ENCODE measurements at regions not wholly inside any gene's neighbourhood (a gene's known extent, or its start where the extent isn't known, plus 50 kb on each side); places are given as distances from the start of the nearest gene placed in this dataset.
"Not testable (repeated sequence)": the region's sequence is repeated elsewhere in the genome, so short reads cannot be mapped to it uniquely, and the experiment has no call there.

DNA sequence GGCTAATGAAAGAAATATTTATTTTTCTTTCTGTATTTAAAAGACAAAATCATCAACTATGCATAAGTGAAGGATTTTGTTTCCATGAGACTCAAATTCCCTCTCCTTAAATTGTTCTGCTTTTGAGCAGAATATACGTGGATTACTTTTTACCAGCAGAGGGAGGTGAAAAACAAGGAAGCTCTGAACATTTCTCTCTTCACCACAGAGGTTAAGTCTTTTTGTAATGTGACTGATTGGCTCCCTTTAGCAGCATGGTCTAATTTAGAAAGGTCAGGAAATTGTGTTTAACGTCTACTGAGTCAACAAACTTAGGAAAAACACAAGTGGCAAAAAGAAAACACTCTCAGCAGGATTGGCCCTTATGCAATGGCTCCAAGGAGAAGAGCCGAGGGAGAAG is 55.1 kb upstream of the F9 start:
- intact Hi-C loops (cut with DNase I) = no loop called here
- H3K4me3 ChIP-seq = no peak overlapping the region
- H3K27me3 ChIP-seq = no peaks in the 10 kb centered on the region

DNA sequence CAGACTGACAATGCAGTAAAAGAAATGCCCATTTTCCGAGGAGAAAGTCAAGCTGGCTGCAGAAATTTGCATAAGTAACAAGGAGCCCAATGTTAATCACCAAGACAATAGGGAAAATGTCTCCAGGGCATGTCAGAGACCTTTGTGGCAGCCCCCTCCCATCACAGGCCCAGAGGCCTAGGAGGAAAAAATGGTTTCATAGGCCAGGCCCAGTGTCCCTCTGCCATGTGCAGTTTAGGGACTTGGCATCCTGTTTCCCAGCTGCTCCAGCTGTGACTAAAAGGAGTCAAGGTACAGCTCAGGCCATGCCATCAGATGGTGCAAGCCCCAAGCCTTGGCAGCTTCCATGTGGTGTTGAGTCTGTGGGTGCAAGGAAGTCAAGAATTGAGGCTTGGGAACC is 68.6 kb upstream of the F9 start:
- intact Hi-C loops (cut with DNase I) = not testable (repeated sequence)

More for the DNA sequence above, 55.1 kb upstream of the F9 start:
- Histone ChIP-seq H3K27ac (no peak overlapping the region), H3K4me1 (no peaks in the 10 kb centered on the region), H3K9me3 (no peaks in the 10 kb centered on the region), H3K36me3 (no peaks in the 10 kb centered on the region)
- TF ChIP-seq, protein P1, sequence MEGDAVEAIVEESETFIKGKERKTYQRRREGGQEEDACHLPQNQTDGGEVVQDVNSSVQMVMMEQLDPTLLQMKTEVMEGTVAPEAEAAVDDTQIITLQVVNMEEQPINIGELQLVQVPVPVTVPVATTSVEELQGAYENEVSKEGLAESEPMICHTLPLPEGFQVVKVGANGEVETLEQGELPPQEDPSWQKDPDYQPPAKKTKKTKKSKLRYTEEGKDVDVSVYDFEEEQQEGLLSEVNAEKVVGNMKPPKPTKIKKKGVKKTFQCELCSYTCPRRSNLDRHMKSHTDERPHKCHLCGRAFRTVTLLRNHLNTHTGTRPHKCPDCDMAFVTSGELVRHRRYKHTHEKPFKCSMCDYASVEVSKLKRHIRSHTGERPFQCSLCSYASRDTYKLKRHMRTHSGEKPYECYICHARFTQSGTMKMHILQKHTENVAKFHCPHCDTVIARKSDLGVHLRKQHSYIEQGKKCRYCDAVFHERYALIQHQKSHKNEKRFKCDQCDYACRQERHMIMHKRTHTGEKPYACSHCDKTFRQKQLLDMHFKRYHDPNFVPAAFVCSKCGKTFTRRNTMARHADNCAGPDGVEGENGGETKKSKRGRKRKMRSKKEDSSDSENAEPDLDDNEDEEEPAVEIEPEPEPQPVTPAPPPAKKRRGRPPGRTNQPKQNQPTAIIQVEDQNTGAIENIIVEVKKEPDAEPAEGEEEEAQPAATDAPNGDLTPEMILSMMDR (IDR thresholded peaks at IDR 0.05) = no peak
- no peak for DNase-seq (ENCODE audit: low spot score in 2 of 2)

DNA sequence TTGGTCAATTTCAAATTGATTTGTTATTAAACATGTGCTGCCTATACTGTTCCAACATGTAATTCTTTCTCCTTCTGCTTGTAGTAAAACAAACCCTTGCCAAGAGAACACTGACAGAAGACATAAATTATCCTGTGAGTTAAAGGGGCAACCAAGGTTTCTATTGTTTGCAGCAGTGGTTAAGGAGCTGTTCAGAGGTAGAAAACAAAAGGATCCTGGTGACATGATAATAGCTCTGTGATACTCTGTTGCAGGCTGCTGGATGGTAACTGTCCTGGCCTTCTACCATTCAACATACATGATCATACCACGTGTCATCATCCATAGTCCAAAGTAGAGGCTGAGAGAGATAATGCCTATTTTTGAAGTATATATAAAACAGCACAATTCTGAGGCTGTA is 75.8 kb upstream of the F9 start:
- Histone ChIP-seq H3K4me3 (no peak overlapping the region), H3K4me1 (no peaks in the 10 kb centered on the region), H3K9me3 (no peaks in the 10 kb centered on the region), H3K27me3 (no peaks in the 10 kb centered on the region), H3K36me3 (no peaks in the 10 kb centered on the region), H3K27ac (no peak overlapping the region)
- TF ChIP-seq, protein P1 (IDR thresholded peaks at IDR 0.05) = no peak
- intact Hi-C loops (cut with DNase I) = no loop called here
- no peak for DNase-seq (ENCODE audit: low spot score in 2 of 2)

More for the DNA sequence above, 68.6 kb upstream of the F9 start:
- not testable (repeated sequence) for H3K9me3 ChIP-seq; H3K4me1 ChIP-seq; DNase-seq (ENCODE audit: low spot score in 2 of 2); H3K27ac ChIP-seq; H3K36me3 ChIP-seq; H3K4me3 ChIP-seq; H3K27me3 ChIP-seq

DNA sequence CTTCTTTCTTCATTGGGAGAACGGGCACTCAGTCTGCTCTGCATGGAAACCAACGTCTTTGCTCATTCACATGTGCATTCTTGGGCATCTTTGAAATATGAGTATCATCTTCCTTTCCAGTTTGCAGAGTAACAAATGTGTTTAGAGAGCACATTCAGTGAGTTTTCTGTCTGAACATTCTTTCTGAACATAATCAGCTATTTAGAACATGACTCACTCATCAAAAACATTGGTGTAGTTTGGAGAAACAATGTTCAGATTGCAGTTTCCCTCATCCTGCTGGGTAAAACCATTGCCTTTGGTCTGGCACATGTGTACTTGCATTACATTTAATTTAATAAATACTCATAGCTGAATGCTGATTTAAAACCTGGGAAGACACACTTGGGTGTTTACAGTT is 81.5 kb upstream of the F9 start:
- intact Hi-C loops (cut with DNase I) = no loop called here
- H3K4me1 ChIP-seq = no peaks in the 10 kb centered on the region
- H3K27me3 ChIP-seq = no peaks in the 10 kb centered on the region
- TF ChIP-seq, protein P1 (IDR thresholded peaks at IDR 0.05) = no peak
- H3K4me3 ChIP-seq = no peak overlapping the region
- no peaks in the 10 kb centered on the region for H3K36me3 ChIP-seq
- H3K27ac ChIP-seq = no peak overlapping the region
- no peaks in the 10 kb centered on the region for H3K9me3 ChIP-seq
- DNase-seq (ENCODE audit: low spot score in 2 of 2) = no peak

DNA sequence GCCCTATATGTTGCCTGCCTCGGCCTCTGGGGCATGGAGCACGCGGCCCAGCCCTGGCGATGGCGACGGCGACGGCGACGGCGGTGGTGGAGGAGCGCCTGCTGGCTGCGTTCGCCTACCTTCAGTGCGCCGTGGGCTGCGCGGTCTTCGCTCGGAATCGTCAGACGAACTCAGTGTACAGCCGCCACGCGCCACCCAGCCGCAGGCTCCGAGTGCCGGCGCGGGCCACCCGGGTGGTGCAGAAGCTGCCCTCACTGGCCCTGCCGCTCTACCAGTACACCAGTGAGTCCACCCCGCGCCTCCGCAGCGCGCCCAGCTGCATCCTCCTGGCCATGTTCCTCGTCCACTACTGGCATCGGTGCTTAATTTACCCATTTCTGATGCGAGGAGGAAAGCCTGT is 83.7 kb upstream of the F9 start:
- TF ChIP-seq, protein P1 (IDR thresholded peaks at IDR 0.05) = no peak
- H3K27me3 ChIP-seq = no peaks in the 10 kb centered on the region
- intact Hi-C loops (cut with DNase I) = no loop called here

DNA sequence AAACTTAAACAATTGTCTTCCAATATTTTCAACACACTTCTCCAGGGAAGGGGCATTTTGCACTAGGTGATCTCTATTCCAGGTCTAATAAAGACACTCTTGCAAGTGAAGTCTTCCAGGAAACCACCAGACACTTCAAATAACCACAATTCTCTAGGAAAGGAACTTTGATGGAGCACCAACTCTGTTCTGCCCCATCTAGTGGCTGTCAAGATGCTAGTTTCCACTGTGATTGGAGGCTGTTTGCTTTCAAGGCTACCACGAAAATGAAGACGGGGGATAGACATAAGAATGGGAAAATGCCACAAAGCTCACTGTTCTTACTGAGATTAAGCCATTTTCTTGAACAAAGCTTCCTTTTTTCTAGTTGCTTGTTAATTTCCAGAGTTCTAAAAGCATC is 100.6 kb upstream of the F9 start:
- TF ChIP-seq, protein P1 (IDR thresholded peaks at IDR 0.05) = no peak
- intact Hi-C loops (cut with DNase I) = no loop called here

More for the DNA sequence above, 83.7 kb upstream of the F9 start:
- no peak for DNase-seq (ENCODE audit: low spot score in 2 of 2)
- Histone ChIP-seq H3K9me3 (no peaks in the 10 kb centered on the region), H3K4me1 (no peaks in the 10 kb centered on the region), H3K27ac (no peak overlapping the region), H3K4me3 (no peak overlapping the region), H3K36me3 (no peaks in the 10 kb centered on the region)

More for the DNA sequence above, 100.6 kb upstream of the F9 start:
- H3K9me3 ChIP-seq = no peaks in the 10 kb centered on the region
- no peaks in the 10 kb centered on the region for H3K36me3 ChIP-seq
- no peak overlapping the region for H3K4me3 ChIP-seq
- no peak for DNase-seq (ENCODE audit: low spot score in 2 of 2)
- no peaks in the 10 kb centered on the region for H3K27me3 ChIP-seq
- no peaks in the 10 kb centered on the region for H3K4me1 ChIP-seq
- H3K27ac ChIP-seq = no peak overlapping the region
